ENCODE measurements at regions not wholly inside any gene's neighbourhood (a gene's known extent, or its start where the extent isn't known, plus 50 kb on each side); places are given as distances from the start of the nearest gene placed in this dataset.

DNA sequence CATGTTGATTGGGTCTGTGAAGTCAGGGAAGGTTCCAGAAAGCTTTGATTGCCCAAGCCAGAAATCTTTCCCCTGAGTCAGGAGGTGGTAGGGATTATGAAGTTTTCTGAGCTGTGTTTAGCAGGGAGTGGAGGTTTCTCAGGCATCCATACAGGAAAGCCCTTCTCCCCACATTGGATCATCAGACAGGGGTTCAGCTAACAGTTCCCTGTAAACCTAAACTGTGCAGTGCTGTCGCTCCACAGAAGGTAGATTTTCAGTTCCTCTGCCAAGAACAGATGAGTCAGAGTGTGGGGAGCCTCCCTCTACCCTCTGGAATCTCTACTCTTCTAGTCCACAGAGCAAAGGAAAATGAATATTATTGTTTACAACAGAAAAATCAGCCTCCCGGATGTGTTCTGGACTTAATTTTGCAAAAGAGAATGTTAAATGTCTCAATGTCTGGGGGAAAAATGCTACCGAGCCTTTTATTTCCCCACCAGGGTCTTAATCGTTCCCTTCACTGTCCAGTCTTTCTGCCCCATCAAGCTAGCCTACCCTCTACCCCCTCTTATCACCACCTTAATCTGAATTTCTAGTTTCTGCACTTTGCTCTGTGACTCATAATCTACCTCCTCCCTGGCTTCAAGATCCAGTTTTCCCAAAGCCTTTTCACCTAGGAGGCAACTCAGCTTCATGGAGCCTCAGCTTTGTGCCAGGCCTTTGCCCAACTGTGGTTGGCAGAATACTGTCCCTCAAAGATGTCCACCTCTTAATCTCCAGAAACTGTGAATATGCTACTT is 355.6 kb downstream of the PRDM2 start:
- Histone ChIP-seq H3K4me3 (no peak overlapping the region), H3K36me3 (replicated peaks) (no peaks in the 10 kb centered on the region), H3K4me1 (no peaks in the 10 kb centered on the region), H3K9me3 (no peaks in the 10 kb centered on the region), H3K27me3 (ENCODE audit: low read depth) (no peaks in the 10 kb centered on the region)
- no peak for DNase-seq (ENCODE audit: low spot score in 2 of 2)
- in situ Hi-C loops (cut with MboI; ENCODE audit: low sequenced_read_pairs): no loop called here

DNA sequence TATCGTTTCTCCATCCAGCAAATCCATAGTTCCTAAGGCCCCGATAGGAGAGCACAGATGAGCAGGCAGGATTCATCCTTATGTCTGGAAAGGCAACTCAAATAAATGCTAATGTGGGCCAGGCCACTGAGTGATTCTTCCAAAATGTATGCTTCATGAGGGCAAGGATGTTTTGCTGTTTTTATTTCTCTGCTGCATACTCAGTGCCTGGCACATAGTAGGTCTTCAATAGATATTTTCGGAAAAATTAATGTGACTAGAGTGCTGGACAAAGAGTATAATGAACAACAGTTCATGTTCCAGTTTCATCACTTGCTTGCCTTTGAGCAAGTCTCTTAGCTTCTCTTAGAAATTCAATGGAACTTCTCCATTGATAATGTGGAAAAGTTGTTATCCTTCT is 357.7 kb downstream of the PRDM2 start:
- H3K27me3 ChIP-seq (ENCODE audit: low read depth): no peaks in the 10 kb centered on the region
- H3K9me3 ChIP-seq: no peaks in the 10 kb centered on the region
- no peak for DNase-seq (ENCODE audit: low spot score in 2 of 2)
- in situ Hi-C loops (cut with MboI; ENCODE audit: low sequenced_read_pairs): no loop called here
- no peaks in the 10 kb centered on the region for H3K4me1 ChIP-seq
- no peak overlapping the region for H3K4me3 ChIP-seq
- no peaks in the 10 kb centered on the region for H3K36me3 ChIP-seq (replicated peaks)

DNA sequence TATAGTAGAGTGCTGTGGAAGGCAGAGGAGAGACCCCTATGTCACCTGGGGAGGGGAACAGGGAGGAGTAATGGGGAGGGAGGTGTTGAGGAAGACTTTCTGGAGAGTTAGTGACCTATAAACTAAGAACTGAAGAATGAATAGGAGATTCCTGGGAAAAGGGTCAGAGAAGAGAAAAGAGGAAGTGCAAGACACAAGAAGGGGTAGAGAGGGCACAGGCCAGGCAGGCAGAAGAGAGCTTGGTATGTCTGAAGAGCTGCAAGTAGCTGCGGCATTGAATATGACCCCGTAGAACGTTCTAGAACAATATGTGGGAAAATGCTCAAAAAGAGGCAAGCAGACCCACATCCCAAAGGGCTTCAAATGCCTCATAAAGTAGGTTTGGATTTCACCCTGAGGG is 361.2 kb downstream of the PRDM2 start:
- H3K9me3 ChIP-seq: no peaks in the 10 kb centered on the region
- H3K4me1 ChIP-seq: no peaks in the 10 kb centered on the region
- H3K4me3 ChIP-seq: no peak overlapping the region
- no peak for DNase-seq (ENCODE audit: low spot score in 2 of 2)
- no peaks in the 10 kb centered on the region for H3K36me3 ChIP-seq (replicated peaks)
- in situ Hi-C loops (cut with MboI; ENCODE audit: low sequenced_read_pairs): no loop called here
- no peaks in the 10 kb centered on the region for H3K27me3 ChIP-seq (ENCODE audit: low read depth)

DNA sequence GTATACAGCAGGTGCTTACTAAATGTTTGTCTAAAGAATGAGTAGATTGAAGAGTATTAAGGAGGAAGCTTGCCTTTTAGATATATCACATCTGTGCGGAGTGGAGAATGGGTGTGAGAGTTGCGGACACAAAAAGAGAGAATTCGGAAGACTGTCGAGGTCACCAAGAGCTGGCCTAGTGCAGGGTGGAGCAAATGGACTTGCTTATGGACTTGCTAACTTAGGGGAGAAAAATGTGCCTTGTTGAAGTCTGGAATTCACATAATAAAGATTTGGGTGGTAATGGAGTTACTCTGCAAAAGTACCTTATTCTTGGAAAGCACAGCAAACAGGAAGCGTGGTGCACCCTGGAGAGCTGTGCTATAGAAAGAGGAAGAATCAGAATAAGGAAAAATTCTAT is 361.7 kb downstream of the PRDM2 start:
- no peak for DNase-seq (ENCODE audit: low spot score in 2 of 2)

DNA sequence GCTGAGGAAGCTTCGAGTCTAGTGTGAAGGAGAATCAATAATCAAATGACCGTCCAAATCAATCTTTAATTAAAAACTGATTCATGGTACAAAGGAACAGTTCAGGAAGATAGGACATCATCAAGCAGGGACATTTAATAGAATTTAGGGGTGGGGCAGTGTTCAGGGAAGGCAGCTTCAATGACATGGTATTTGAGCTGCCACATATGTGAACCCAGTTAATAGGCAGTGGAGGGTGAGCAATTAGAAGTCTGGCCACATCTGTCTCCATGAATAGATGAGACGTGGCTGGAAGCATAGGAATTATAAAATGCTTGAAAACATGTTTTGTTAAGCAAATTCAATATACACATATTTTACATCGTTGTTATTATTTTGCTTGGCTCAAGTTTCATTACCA is 362.7 kb downstream of the PRDM2 start:
- in situ Hi-C loops (cut with MboI; ENCODE audit: low sequenced_read_pairs): no loop called here
- Histone ChIP-seq H3K4me3 (no peak overlapping the region), H3K9me3 (no peaks in the 10 kb centered on the region), H3K4me1 (no peaks in the 10 kb centered on the region), H3K27me3 (ENCODE audit: low read depth) (no peaks in the 10 kb centered on the region), H3K36me3 (replicated peaks) (no peaks in the 10 kb centered on the region)
- no peak for DNase-seq (ENCODE audit: low spot score in 2 of 2)

More for the DNA sequence above, 361.7 kb downstream of the PRDM2 start:
- Histone ChIP-seq H3K4me1 (no peaks in the 10 kb centered on the region), H3K9me3 (no peaks in the 10 kb centered on the region), H3K36me3 (replicated peaks) (no peaks in the 10 kb centered on the region), H3K4me3 (no peak overlapping the region), H3K27me3 (ENCODE audit: low read depth) (no peaks in the 10 kb centered on the region)
- in situ Hi-C loops (cut with MboI; ENCODE audit: low sequenced_read_pairs): no loop called here

DNA sequence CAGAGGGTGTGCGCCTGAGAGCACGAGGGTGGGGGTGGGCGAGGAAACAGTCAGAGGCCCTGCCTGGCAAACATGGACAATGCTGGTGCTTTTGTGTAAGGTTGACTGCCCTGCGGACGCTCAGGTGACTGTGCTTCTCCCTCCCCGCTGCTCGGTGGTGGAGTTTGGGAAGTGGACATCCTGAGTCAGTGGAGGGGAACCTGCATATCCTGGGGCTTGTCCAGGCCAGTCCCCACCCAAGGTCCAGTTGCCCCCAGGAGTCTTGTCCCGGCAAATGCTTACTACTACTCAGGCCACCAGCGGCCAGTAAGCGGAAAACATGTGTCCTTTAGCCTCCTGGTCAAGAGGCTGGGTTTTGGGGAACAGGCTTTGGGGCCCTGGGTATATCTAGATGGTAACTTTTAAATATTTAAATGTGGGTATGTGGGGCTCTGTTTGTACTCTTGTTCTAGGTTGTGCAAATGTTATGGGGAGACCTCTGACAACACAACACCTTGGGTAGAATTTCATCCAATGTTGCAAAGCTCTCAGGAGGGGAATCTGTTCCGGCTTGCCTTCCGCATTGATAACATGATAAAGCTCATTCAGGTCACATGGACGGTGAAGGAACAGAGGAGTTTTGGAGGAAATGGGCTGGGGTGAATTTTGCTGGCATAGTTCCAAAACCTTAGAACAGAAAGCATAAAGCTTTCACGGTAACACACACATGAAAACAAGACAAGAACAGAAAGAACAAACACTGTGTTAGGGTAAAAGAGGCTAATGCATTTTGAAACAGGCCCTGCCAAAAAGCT is 364.9 kb downstream of the PRDM2 start:
- Histone ChIP-seq H3K36me3 (replicated peaks) (no peaks in the 10 kb centered on the region), H3K4me1 (no peaks in the 10 kb centered on the region), H3K27me3 (ENCODE audit: low read depth) (no peaks in the 10 kb centered on the region), H3K9me3 (no peaks in the 10 kb centered on the region), H3K4me3 (no peak overlapping the region)
- DNase-seq (ENCODE audit: low spot score in 2 of 2): no peak
- in situ Hi-C loops (cut with MboI; ENCODE audit: low sequenced_read_pairs): no loop called here

DNA sequence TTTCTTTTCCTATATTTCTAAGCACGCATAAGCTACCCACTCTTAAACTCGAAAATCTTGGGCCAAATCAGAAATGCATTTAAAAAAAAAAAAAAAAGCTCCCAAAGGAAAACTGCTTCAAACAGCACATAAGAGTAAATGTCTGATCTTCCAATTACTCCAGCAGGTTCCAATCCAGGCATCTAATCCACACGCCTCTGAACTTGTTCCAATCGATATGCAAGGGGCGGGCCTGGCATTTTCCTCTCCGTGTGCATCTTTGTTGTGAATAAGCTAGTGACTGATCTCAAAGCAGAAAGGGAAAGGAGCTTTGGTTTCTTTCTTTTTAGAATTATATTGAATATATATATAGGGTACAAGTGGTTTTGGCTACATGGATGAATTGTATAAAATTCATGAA is 365.5 kb downstream of the PRDM2 start:
- Histone ChIP-seq H3K9me3 (no peaks in the 10 kb centered on the region), H3K27me3 (ENCODE audit: low read depth) (no peaks in the 10 kb centered on the region), H3K36me3 (replicated peaks) (no peaks in the 10 kb centered on the region), H3K4me1 (no peaks in the 10 kb centered on the region), H3K4me3 (no peak overlapping the region)
- in situ Hi-C loops (cut with MboI; ENCODE audit: low sequenced_read_pairs): no loop called here
- DNase-seq (ENCODE audit: low spot score in 2 of 2): no peak

DNA sequence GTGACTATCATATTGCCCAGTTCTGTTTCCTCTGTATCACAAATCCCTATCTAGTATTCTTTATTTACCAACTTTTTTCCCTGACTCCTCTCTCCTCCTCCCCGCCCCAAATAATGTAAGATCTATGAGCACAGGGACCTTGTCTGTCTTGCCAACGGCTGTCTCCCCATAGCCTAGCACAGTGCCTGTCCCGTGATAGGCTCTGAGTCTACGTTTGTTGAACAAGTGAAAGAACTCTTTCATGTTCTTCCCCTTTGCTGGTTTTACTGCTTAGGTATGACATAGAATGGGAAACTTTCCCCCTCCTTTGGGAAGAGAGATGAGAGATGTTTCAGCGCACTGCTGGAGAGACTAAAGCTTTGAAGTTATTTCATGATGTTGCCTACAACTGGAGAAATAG is 367.0 kb downstream of the PRDM2 start:
- in situ Hi-C loops (cut with MboI; ENCODE audit: low sequenced_read_pairs): no loop called here
- Histone ChIP-seq H3K27me3 (ENCODE audit: low read depth) (no peaks in the 10 kb centered on the region), H3K4me3 (no peak overlapping the region), H3K9me3 (no peaks in the 10 kb centered on the region), H3K36me3 (replicated peaks) (no peaks in the 10 kb centered on the region), H3K4me1 (no peaks in the 10 kb centered on the region)
- no peak for DNase-seq (ENCODE audit: low spot score in 2 of 2)

DNA sequence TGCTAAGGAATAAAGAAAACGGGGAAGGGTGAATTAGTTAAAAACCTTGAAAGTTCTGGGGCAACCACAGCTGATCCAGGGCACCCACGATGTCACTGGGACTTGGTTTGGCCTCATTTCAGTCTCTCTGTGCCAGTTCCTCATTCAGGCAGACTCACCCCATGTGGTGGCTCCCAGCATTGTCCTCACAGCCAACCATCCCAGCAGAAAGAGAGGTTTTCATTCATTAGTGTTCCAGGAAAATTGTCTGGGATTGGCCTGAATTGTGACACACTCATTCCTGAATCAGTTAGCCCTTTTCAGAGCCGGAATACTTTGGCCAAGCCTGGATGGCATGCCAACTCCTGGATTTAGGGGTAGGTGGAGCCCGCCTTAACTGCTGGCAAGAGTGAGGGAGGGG is 367.7 kb downstream of the PRDM2 start:
- in situ Hi-C loops (cut with MboI; ENCODE audit: low sequenced_read_pairs): no loop called here
- H3K27me3 ChIP-seq (ENCODE audit: low read depth): no peaks in the 10 kb centered on the region
- DNase-seq (ENCODE audit: low spot score in 2 of 2): no peak

DNA sequence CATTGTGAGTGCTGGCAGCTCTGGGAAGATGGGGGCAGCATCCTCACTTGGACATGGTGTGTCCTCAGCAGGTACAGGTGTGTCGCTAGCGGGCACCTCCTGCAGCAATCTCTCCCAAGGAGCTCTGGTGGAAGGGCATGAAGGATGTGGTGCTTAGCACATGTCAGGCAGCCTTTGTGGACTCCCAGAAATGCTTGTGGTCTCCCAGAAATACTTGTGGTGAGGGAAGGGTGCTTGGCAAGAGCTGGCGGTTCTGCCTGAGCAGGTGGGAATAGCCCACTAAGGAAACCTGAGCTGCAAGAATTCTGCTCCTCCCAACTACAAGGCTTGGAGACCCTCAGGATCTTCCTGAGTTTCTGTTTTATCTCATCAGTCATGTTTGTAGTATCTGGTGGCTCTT is 371.6 kb downstream of the PRDM2 start:
- Histone ChIP-seq H3K4me1 (no peaks in the 10 kb centered on the region), H3K9me3 (no peaks in the 10 kb centered on the region), H3K27me3 (ENCODE audit: low read depth) (no peaks in the 10 kb centered on the region; the same call in 1 of the 2 replicates), H3K4me3 (no peak overlapping the region), H3K36me3 (replicated peaks) (no peaks in the 10 kb centered on the region)
- in situ Hi-C loops (cut with MboI; ENCODE audit: low sequenced_read_pairs): no loop called here
- no peak for DNase-seq (ENCODE audit: low spot score in 2 of 2)

More for the DNA sequence above, 367.7 kb downstream of the PRDM2 start:
- Histone ChIP-seq H3K36me3 (replicated peaks) (no peaks in the 10 kb centered on the region), H3K4me3 (no peak overlapping the region), H3K9me3 (no peaks in the 10 kb centered on the region), H3K4me1 (no peaks in the 10 kb centered on the region)

DNA sequence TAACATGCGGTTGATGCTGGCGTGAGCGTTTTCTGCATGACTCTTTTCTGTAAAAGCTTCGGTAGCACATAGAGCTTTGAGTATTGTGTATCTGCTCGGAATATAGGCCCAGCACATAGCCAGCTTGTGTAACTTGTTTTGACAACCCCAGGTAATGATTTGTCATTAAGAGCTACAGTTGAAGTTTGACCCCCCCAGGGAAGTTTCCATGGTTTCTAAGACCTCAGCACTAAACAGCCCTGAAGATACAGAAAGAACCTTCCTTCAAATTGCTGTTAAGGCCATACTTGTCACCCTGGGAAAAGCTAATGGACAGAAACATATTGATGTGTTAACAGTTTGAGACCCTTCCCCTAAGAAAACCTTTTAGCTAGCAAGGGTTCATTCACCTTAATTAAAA is 380.7 kb downstream of the PRDM2 start:
- Histone ChIP-seq H3K9me3 (no peaks in the 10 kb centered on the region), H3K27me3 (ENCODE audit: low read depth) (no peaks in the 10 kb centered on the region), H3K4me1 (no peaks in the 10 kb centered on the region), H3K36me3 (replicated peaks) (no peaks in the 10 kb centered on the region), H3K4me3 (no peak overlapping the region)
- no peak for DNase-seq (ENCODE audit: low spot score in 2 of 2)
- in situ Hi-C loops (cut with MboI; ENCODE audit: low sequenced_read_pairs): no loop called here

DNA sequence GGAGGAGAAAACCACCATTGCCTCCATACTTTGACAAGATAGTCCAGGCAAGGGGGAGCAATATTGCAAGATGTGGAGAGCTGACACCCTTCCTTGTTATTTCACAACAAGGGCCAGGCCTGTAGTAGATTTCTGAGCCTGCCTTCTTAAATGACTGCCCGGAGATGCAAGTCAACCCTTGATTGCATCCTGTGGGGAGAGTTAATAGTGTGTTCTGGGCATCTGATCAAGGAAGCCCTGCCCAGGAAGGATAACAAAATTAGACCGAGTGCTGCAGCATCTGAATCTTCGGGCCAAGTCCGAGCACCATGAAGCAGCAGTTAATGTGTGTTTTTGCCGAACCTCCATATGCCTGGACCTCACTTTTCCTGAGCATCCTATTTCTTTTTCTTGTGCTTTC is 382.3 kb downstream of the PRDM2 start:
- Histone ChIP-seq H3K4me1 (no peaks in the 10 kb centered on the region), H3K36me3 (replicated peaks) (no peaks in the 10 kb centered on the region), H3K27me3 (ENCODE audit: low read depth) (no peaks in the 10 kb centered on the region), H3K4me3 (no peak overlapping the region), H3K9me3 (no peaks in the 10 kb centered on the region)
- DNase-seq (ENCODE audit: low spot score in 2 of 2): no peak
- in situ Hi-C loops (cut with MboI; ENCODE audit: low sequenced_read_pairs): no loop called here

DNA sequence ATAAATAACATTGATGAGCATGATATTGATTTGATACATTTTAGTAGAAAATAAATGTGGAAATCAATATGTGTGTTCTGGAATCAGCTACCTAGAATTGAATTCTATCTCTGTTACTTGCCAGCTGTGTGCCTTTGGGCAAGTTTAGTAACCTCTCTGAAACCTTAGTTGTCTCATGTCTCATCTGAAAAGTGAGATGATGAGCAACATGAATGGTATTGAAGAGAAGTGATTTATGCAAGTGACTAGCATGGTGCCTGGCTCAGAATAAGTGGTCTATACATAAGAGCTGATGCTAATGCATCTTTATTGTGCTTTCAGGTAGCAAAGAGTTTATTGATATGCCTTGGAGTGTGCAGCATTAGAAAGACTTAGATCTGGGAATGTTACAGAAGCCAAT is 383.3 kb downstream of the PRDM2 start:
- DNase-seq (ENCODE audit: low spot score in 2 of 2): no peak
- no peaks in the 10 kb centered on the region for H3K27me3 ChIP-seq (ENCODE audit: low read depth)

DNA sequence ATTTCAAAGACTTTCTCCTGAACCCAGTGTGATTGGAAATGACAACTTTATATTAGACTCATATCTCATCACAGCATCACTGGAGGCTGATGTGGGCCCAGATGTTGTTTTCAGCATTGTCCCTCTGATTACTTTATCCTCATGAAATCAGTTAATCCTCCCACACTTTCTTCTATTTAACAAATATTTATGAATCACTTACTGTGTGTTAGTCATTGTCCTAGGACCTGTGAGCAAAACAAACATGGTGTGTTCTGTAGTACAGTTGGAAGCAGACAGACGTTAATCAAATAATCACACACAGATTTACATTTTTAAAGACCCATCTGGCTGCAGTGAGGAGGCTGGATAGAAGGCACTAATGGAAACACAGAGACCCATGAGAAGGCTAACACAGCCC is 383.7 kb downstream of the PRDM2 start:
- H3K4me3 ChIP-seq: no peak overlapping the region
- no peak for DNase-seq (ENCODE audit: low spot score in 2 of 2)
- H3K27me3 ChIP-seq (ENCODE audit: low read depth): no peaks in the 10 kb centered on the region
- in situ Hi-C loops (cut with MboI; ENCODE audit: low sequenced_read_pairs): no loop called here
- H3K9me3 ChIP-seq: no peaks in the 10 kb centered on the region
- H3K4me1 ChIP-seq: no peaks in the 10 kb centered on the region
- no peaks in the 10 kb centered on the region for H3K36me3 ChIP-seq (replicated peaks)

More for the DNA sequence above, 383.3 kb downstream of the PRDM2 start:
- Histone ChIP-seq H3K4me1 (no peaks in the 10 kb centered on the region), H3K9me3 (no peaks in the 10 kb centered on the region), H3K36me3 (replicated peaks) (no peaks in the 10 kb centered on the region), H3K4me3 (no peak overlapping the region)
- in situ Hi-C loops (cut with MboI; ENCODE audit: low sequenced_read_pairs): no loop called here

Measured in HAP-1 (cell line).